Gastrocnemius medialis (tissue), 4 donors: ENCODE measurements at regions not wholly inside any gene's neighbourhood (a gene's known extent, or its start where the extent isn't known, plus 50 kb on each side); places are given as distances from the start of the nearest gene placed in this dataset.
A peak's percentile ranks its signal among the peaks of the same experiment; 100 is the strongest.

Source experiments
- ATAC-seq, 2 donors: fragments of 150-250 bp; one replicate each; pipeline ENCODE4 v1.9.1; 2016
- DNase-seq, 2 donors: peaks; one replicate each; pipeline ENCODE4 v3.0.0-alpha.2; 2019
- H3K27ac ChIP-seq, 4 donors: fragments of 200-600 bp; sonication (generic); 1 replicate in 1 of 4; 2 replicates in 3 of 4; pipeline ENCODE4 v1.5.1; 2016 to 2018; ENCODE audit warnings: mild to moderate bottlenecking in 2 of 4, moderate library complexity in 1 of 4
- H3K27me3 ChIP-seq, 3 donors: fragments of 200-600 bp; sonication (generic) in 2 of 3; 1 replicate in 1 of 3; 2 replicates in 2 of 3; pipeline versions ENCODE4 v1.5.1 to v1.6.0; 2016 to 2019; ENCODE audit warnings: mild to moderate bottlenecking in 1 of 3, moderate library complexity in 1 of 3
- H3K36me3 ChIP-seq, 2 donors: fragments of 200-600 bp; sonication (generic) in 1 of 2; one replicate each; pipeline ENCODE4 v1.5.1; 2017 to 2018
- H3K4me1 ChIP-seq, 2 donors: fragments of 200-600 bp; sonication (generic) in 1 of 2; one replicate each; pipeline ENCODE4 v1.5.1; 2016 to 2017; ENCODE audit warnings: mild to moderate bottlenecking in 2 of 2
- H3K4me3 ChIP-seq, 4 donors: fragments of 200-600 bp; sonication (generic) in 3 of 4; 1 replicate in 1 of 4; 2 replicates in 3 of 4; pipeline ENCODE4 v1.5.1; 2016 to 2019; ENCODE audit warnings: mild to moderate bottlenecking in 2 of 4
- H3K9me3 ChIP-seq, 3 donors: fragments of 200-600 bp; sonication (generic) in 2 of 3; 1 replicate in 1 of 3; 2 replicates in 2 of 3; pipeline ENCODE4 v1.5.1; 2016 to 2019
- POLR2A ChIP-seq, 2 donors: fragments of 450-650 bp; IDR thresholded peaks; one replicate each; pipeline ENCODE4 v1.6.1; 2017; ENCODE audit warnings: antibody characterized with exemption in 2 of 2, mild to moderate bottlenecking in 2 of 2, moderate library complexity in 2 of 2
- in situ Hi-C, 4 donors: fragments of 200-750 bp; cut with MboI; loops; one replicate each; pipeline versions ENCODE4 v1.15.0 to v1.8.0; 2017; ENCODE audit warnings: low sequenced_read_pairs in 4 of 4
- intact Hi-C: fragments of 100-400 bp; cut with DNase I; formaldehyde crosslinking; loops from one replicate; pipeline ENCODE4 v1.15.1; 2023; ENCODE audit warnings: low total_unique reads
- TF ChIP-seq, protein P1 (sequence below), 5 experiments: fragments of 450-650 bp in 3 of 5; fragments of 200-600 bp in 2 of 5; sonication (generic) in 2 of 5; IDR thresholded peaks in 4 of 5; conservative IDR thresholded peaks in 1 of 5; 1 replicate in 4 of 5; 2 replicates in 1 of 5; pipeline ENCODE4 v1.5.1; 2016 to 2019; ENCODE audit warnings: antibody characterized with exemption in 5 of 5, mild to moderate bottlenecking in 3 of 5, moderate library complexity in 3 of 5

DNA sequence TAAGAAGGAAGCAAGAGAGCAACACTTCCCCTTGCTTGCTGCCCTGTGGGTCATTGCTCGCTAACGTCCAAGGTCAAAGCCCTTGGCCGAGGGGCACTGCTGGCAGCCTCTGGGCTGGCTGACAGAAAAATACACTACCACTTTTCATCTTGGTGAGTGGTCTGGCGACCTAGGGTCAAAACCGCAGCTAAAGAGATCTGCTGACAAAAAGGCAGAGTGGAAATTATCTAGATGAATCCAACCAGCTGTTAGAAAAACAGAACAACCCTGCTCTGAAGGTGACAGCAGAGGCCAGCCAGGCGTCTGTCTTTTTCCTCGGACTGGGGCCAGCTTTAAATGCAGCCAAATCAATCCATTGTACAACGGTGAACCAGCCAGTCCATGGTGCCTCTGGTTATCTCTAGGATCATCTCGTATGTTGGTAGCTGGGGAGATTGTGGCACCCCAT, 92.6 kb downstream of the CD8B2 start:
- TF ChIP-seq, protein P1, sequence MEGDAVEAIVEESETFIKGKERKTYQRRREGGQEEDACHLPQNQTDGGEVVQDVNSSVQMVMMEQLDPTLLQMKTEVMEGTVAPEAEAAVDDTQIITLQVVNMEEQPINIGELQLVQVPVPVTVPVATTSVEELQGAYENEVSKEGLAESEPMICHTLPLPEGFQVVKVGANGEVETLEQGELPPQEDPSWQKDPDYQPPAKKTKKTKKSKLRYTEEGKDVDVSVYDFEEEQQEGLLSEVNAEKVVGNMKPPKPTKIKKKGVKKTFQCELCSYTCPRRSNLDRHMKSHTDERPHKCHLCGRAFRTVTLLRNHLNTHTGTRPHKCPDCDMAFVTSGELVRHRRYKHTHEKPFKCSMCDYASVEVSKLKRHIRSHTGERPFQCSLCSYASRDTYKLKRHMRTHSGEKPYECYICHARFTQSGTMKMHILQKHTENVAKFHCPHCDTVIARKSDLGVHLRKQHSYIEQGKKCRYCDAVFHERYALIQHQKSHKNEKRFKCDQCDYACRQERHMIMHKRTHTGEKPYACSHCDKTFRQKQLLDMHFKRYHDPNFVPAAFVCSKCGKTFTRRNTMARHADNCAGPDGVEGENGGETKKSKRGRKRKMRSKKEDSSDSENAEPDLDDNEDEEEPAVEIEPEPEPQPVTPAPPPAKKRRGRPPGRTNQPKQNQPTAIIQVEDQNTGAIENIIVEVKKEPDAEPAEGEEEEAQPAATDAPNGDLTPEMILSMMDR (IDR thresholded peaks at IDR 0.05 in 4 of 5, conservative IDR thresholded peaks at IDR 0.05 in 1 of 5): no peak
- no peak for TF ChIP-seq POLR2A (IDR thresholded peaks at IDR 0.05)
- no peak overlapping the region for H3K4me3 ChIP-seq
- no peak overlapping the region for H3K27ac ChIP-seq
- no peak for DNase-seq
- no peaks in the 10 kb centered on the region for H3K36me3 ChIP-seq
- peaks cover 7 to 11% of the 10 kb centered on the region in 2 donors for H3K4me1 ChIP-seq
- no peaks in the 10 kb centered on the region for H3K9me3 ChIP-seq
- no peak for ATAC-seq
- in situ Hi-C loops: no loop called here
- peaks cover 0 to 22% (median 7%) of the 10 kb centered on the region in 3 donors for H3K27me3 ChIP-seq
- intact Hi-C loops: loop anchor here (5.0 kb wide), 1 partner anchor 332 kb away; no protein-coding TSS in a partner anchor

DNA sequence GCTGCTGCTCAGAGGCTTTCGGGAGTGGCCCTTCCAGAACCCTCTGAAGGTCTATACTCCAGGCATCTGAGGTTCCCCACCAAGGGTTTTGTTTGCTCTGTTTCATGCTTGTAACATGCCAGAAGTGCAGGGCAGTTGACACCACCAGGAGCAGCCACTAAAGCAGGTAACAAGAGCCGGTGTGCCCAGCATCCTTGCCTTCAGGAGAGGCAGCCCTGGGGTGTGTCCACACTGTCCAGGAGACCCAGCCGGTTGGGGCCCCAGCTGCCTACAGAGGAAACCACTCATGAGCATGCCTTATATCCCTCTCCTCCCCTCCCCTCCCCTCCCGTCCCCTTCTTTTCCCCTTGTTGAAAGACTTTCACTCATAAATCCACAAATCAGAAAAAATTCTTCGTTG, 93.1 kb downstream of the CD8B2 start:
- Histone ChIP-seq H3K27ac (no peak overlapping the region), H3K4me3 (no peak overlapping the region), H3K9me3 (no peaks in the 10 kb centered on the region), H3K36me3 (no peaks in the 10 kb centered on the region), H3K27me3 (peaks cover 0 to 22% (median 11%) of the 10 kb centered on the region in 3 donors), H3K4me1 (peaks cover 7 to 11% of the 10 kb centered on the region in 2 donors)
- ATAC-seq (no peak), DNase-seq (no peak)
- TF ChIP-seq, protein P1 (IDR thresholded peaks at IDR 0.05 in 4 of 5, conservative IDR thresholded peaks at IDR 0.05 in 1 of 5): no peak
- no peak for TF ChIP-seq POLR2A (IDR thresholded peaks at IDR 0.05)
- intact Hi-C loops (loop anchor here (5.0 kb wide), 1 partner anchor 333 kb away; no protein-coding TSS in a partner anchor), in situ Hi-C loops (no loop called here)

DNA sequence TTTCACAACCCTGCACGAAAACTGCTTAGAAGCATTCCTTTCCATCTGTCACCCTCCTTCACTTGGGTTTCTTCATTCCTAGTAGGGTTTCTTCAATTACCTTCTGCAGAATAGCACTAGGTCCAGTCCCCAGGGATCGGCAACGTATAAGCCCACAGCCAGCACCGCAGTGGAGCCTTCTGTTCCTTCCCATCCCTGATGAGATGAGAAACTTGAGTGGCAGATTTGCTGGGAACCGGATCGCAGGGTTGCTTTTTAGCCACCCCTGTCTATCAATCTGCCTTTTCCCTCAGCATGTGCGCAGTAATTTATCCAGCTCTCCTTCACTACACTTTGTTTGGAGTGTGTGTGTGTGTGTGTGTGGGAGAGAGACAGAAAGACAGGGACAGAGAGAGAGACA, 94.2 kb downstream of the CD8B2 start:
- intact Hi-C loops: loop anchor here (5.0 kb wide), 1 partner anchor 334 kb away; no protein-coding TSS in a partner anchor
- H3K27ac ChIP-seq: no peak overlapping the region
- no peak for DNase-seq
- no peaks in the 10 kb centered on the region for H3K36me3 ChIP-seq
- no peak overlapping the region for H3K4me3 ChIP-seq
- H3K9me3 ChIP-seq: no peaks in the 10 kb centered on the region
- H3K4me1 ChIP-seq: peaks cover 2 to 7% of the 10 kb centered on the region in 2 donors
- in situ Hi-C loops: no loop called here
- no peak for TF ChIP-seq POLR2A (IDR thresholded peaks at IDR 0.05)
- H3K27me3 ChIP-seq: peaks cover 0 to 22% (median 11%) of the 10 kb centered on the region in 3 donors
- ATAC-seq: no peak

DNA sequence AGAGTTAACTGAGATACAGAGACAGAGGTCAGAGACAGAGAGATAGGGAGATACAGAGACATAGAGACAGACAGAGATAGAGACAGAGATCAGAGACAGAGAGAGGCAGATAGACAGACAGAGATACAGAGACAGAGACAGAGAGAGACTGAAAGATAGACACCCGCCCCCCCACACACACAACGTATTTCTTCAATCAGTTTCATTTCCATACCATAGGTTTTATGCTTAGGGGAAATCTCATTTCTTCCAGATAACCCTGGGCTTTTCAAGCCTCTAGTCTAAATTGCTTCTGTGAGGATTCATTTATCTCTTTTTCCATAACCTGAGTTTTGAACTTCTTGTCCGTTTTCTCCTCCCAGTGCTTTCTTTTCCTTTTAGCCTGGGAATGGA, 94.6 kb downstream of the CD8B2 start:
- ATAC-seq: no peak
- intact Hi-C loops: loop anchor here (1.0 to 5.0 kb wide), 3 partner anchors 19 to 477 kb away; no protein-coding TSS in a partner anchor
- Histone ChIP-seq H3K27me3 (peaks cover 0 to 25% (median 11%) of the 10 kb centered on the region in 3 donors), H3K9me3 (no peaks in the 10 kb centered on the region), H3K4me1 (peaks cover 0 to 7% of the 10 kb centered on the region in 2 donors), H3K4me3 (peak overlapping the region; percentile 34 to 45 (median 42)), H3K27ac (no peak overlapping the region), H3K36me3 (no peaks in the 10 kb centered on the region)
- TF ChIP-seq, protein P1 (IDR thresholded peaks at IDR 0.05 in 4 of 5, conservative IDR thresholded peaks at IDR 0.05 in 1 of 5): no peak
- no peak for TF ChIP-seq POLR2A (IDR thresholded peaks at IDR 0.05)
- DNase-seq: no peak
- in situ Hi-C loops: no loop called here

DNA sequence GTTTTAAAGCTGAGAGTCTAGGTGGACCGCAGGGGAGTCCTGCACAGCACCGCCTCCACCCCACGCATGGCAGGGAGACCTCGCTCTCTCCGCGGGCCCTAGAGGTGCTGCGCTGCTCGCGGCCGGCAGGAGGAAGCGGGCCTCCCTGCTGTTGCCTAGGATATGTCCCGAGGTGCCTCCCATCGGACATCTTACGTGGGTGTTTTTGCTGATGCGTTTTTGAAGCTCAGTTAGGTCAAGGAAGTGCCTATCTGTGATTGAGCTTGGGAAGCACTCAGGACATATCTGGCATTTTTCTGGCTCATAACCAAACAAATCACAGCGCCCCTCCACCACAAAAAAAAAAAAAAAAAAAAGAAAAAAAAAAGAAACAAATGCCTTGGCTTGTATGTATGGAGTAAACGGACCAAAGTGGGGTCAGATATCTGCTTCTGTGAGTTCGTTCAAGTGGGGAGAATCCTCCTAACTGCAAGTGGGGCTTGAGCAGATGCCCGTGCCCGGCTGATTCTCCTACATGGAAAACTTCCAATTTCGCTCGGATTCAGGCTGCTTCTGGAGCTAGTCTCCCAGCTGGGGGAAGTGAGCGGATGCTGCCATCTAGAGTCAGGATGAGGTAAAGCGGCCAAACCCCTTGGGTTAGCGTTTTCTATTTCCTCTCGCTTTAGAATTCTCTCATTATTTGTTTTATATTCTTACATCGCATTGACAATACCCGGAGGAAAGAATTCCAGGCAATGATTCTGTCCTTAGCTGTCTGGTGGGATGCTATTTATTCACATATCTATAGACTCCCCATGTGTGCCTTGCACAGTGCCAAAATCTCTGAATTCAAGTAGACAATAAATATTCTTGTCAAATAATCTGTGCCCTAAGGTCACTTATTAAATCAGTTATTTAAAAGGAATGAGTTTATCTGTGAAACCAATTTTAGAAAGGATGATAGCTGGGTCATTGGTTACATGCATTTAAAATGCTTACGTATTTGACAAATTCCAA, 95.3 kb downstream of the CD8B2 start:
- peaks cover 0 to 7% of the 10 kb centered on the region in 2 donors for H3K4me1 ChIP-seq
- H3K27ac ChIP-seq: no peak overlapping the region
- no peaks in the 10 kb centered on the region for H3K36me3 ChIP-seq
- peak; percentile 56 to 59 for DNase-seq
- H3K27me3 ChIP-seq: peaks cover 0 to 25% (median 14%) of the 10 kb centered on the region in 3 donors
- peak overlapping the region; percentile 34 to 45 (median 42) for H3K4me3 ChIP-seq
- peak; percentile 93 to 95 for ATAC-seq
- intact Hi-C loops (loop anchor here (1.0 to 5.0 kb wide), 3 partner anchors 20 to 478 kb away; no protein-coding TSS in a partner anchor), in situ Hi-C loops (no loop called here)
- H3K9me3 ChIP-seq: no peaks in the 10 kb centered on the region
- TF ChIP-seq, protein P1 (IDR thresholded peaks at IDR 0.05 in 4 of 5, conservative IDR thresholded peaks at IDR 0.05 in 1 of 5): peak; percentile 60 to 87 (median 69)
- TF ChIP-seq POLR2A (IDR thresholded peaks at IDR 0.05): no peak
